HS-5 (cell line): ENCODE measurements at regions not wholly inside any gene's neighbourhood (a gene's known extent, or its start where the extent isn't known, plus 50 kb on each side); places are given as distances from the start of the nearest gene placed in this dataset.

Source experiments
- DNase-seq: peaks from one replicate; pipeline ENCODE4 v3.0.0-alpha.2; 2012; ENCODE audit warnings: low read depth

GRCh38 chr4:38563707-38564495 is 100.1 kb upstream of the KLF3 start:
- DNase-seq = no peak

GRCh38 chr4:38565271-38566199 is 98.5 kb upstream of the KLF3 start:
- peak; percentile 53 for DNase-seq

- DNase-seq = no peak
Measured at GRCh38 chr4:38566806-38567398, 97.1 kb upstream of the KLF3 start.

- DNase-seq = no peak
Measured at GRCh38 chr4:38567457-38567856, 96.5 kb upstream of the KLF3 start.

GRCh38 chr4:38568768-38569167 is 95.2 kb upstream of the KLF3 start:
- no peak for DNase-seq

- DNase-seq = no peak
Measured at GRCh38 chr4:38570647-38571276, 93.2 kb upstream of the KLF3 start.

- DNase-seq = no peak
Measured at GRCh38 chr4:38572793-38573192, 91.2 kb upstream of the KLF3 start.

- no peak for DNase-seq
Measured at GRCh38 chr4:38574559-38575333, 89.3 kb upstream of the KLF3 start.

- no peak for DNase-seq
Measured at GRCh38 chr4:38576767-38577166, 87.2 kb upstream of the KLF3 start.

- DNase-seq = no peak
Measured at GRCh38 chr4:38577462-38577861, 86.5 kb upstream of the KLF3 start.

GRCh38 chr4:38581426-38582106 is 82.4 kb upstream of the KLF3 start:
- DNase-seq = no peak

GRCh38 chr4:38582445-38582844 is 81.6 kb upstream of the KLF3 start:
- no peak for DNase-seq

- DNase-seq = no peak
Measured at GRCh38 chr4:38582889-38583470, 81.0 kb upstream of the KLF3 start.

- no peak for DNase-seq
Measured at GRCh38 chr4:38585871-38586270, 78.1 kb upstream of the KLF3 start.

- no peak for DNase-seq
Measured at GRCh38 chr4:38587106-38587505, 76.9 kb upstream of the KLF3 start.

- no peak for DNase-seq
Measured at GRCh38 chr4:38590046-38590445, 74.0 kb upstream of the KLF3 start.

GRCh38 chr4:38591617-38592337 is 72.2 kb upstream of the KLF3 start:
- no peak for DNase-seq

GRCh38 chr4:38598489-38598888 is 65.5 kb upstream of the KLF3 start:
- DNase-seq = no peak

- DNase-seq = no peak
Measured at GRCh38 chr4:38600575-38600974, 63.4 kb upstream of the KLF3 start.
